CD4-positive, alpha-beta memory T cell (primary cell): ENCODE measurements at regions not wholly inside any gene's neighbourhood (a gene's known extent, or its start where the extent isn't known, plus 50 kb on each side); places are given as distances from the start of the nearest gene placed in this dataset.

Source experiments
- CTCF ChIA-PET: fragments of 350-600 bp; sonication (Branson Sonifier 250); formaldehyde crosslinking; loops from one replicate; lab custom pipeline; 2021; ENCODE audit warnings: inconsistent platforms; ENCODE audit not compliant: partially characterized antibody; lab: Charles Lee
- POLR2A ChIA-PET: fragments of 350-600 bp; sonication (Branson Sonifier 250); formaldehyde crosslinking; loops from one replicate; lab custom pipeline; 2021; ENCODE audit not compliant: partially characterized antibody; lab: Charles Lee
- DNase-seq, 5 donors: peaks; one replicate each; pipeline versions ENCODE4 v3.0.0 to v3.0.0-alpha.2; 2020 to 2022; ENCODE audit warnings: mixed read lengths in 1 of 5
- H3K27ac ChIP-seq: one replicate; pipeline ENCODE4 v1.7.0; 2013; ENCODE audit warnings: low read depth, low read length
- H3K27me3 ChIP-seq: 2 replicates; pipeline ENCODE4 v1.7.0; 2013; ENCODE audit warnings: mild to moderate bottlenecking, low read length, moderate library complexity; ENCODE audit not compliant: insufficient read depth
- H3K36me3 ChIP-seq: 2 replicates; pipeline ENCODE4 v1.7.0; 2013; ENCODE audit warnings: mild to moderate bottlenecking, low read length, moderate library complexity; ENCODE audit not compliant: insufficient read depth
- H3K4me1 ChIP-seq: 2 replicates; pipeline ENCODE4 v1.7.0; 2013; ENCODE audit warnings: mild to moderate bottlenecking, low read length, moderate library complexity; ENCODE audit not compliant: insufficient read depth
- H3K4me3 ChIP-seq, 2 donors: one replicate each; pipeline ENCODE4 v1.7.0; 2013; ENCODE audit warnings: low read length in 2 of 2, mild to moderate bottlenecking in 1 of 2
- H3K9me3 ChIP-seq, 2 donors: one replicate each; pipeline ENCODE4 v1.7.0; 2013; ENCODE audit warnings: low read length in 2 of 2, control low read depth in 1 of 2; ENCODE audit not compliant: control insufficient read depth in 1 of 2
- H3K27ac Mint-ChIP-seq, 7 donors: one replicate each; pipeline ENCODE4 v1.8.0; 2020 to 2021; ENCODE audit warnings: mixed read lengths in 7 of 7, mild to moderate bottlenecking in 6 of 7, inconsistent platforms in 3 of 7, moderate library complexity in 3 of 7
- H3K27me3 Mint-ChIP-seq, 2 donors: one replicate each; pipeline ENCODE4 v1.8.0; 2020 to 2021; ENCODE audit warnings: mixed read lengths in 2 of 2
- H3K36me3 Mint-ChIP-seq, 2 donors: one replicate each; pipeline ENCODE4 v1.8.0; 2020 to 2021; ENCODE audit warnings: mixed read lengths in 2 of 2, inconsistent platforms in 1 of 2, mild to moderate bottlenecking in 1 of 2
- H3K4me1 Mint-ChIP-seq, 4 donors: one replicate each; pipeline ENCODE4 v1.8.0; 2020 to 2021; ENCODE audit warnings: mixed read lengths in 4 of 4, mild to moderate bottlenecking in 1 of 4
- H3K4me3 Mint-ChIP-seq, 8 donors: one replicate each; pipeline ENCODE4 v1.8.0; 2020 to 2021; ENCODE audit warnings: mixed read lengths in 8 of 8, mild to moderate bottlenecking in 7 of 8, moderate library complexity in 6 of 8, inconsistent platforms in 3 of 8
- H3K9me3 Mint-ChIP-seq, 8 donors: one replicate each; pipeline ENCODE4 v1.8.0; 2020 to 2021; ENCODE audit warnings: mixed read lengths in 8 of 8, mild to moderate bottlenecking in 5 of 8, inconsistent platforms in 3 of 8, moderate library complexity in 1 of 8
- intact Hi-C: fragments of 100-400 bp; cut with micrococcal nuclease; formaldehyde crosslinking; loops from one replicate; pipeline ENCODE4 v1.15.1; 2023

GRCh38 chr3:171548917-171549316 lies 88.7 kb upstream of the TNIK start:
- Histone ChIP-seq H3K27me3 (no peaks in the 10 kb centered on the region), H3K36me3 (no peaks in the 10 kb centered on the region), H3K9me3 (no peaks in the 10 kb centered on the region), H3K4me3 (no peak overlapping the region), H3K27ac (no peak overlapping the region), H3K4me1 (peaks cover 5% of the 10 kb centered on the region)
- Mint-ChIP-seq H3K4me3 (no peak overlapping the region), H3K27me3 (peaks cover 0 to 2% of the 10 kb centered on the region in 2 donors), H3K9me3 (no peaks in the 10 kb centered on the region), H3K27ac (peak overlapping the region in 1 of 7 donors; percentile 11), H3K36me3 (no peaks in the 10 kb centered on the region), H3K4me1 (peaks cover 1 to 7% (median 5%) of the 10 kb centered on the region in 4 donors)
- POLR2A ChIA-PET = no interaction called here
- CTCF ChIA-PET = interaction anchor here (1.3 kb wide), 1 partner anchor 17 kb away, joined by 8 read pairs; no protein-coding TSS in a partner anchor
- DNase-seq = no peak
- intact Hi-C loops = no loop called here

DNA sequence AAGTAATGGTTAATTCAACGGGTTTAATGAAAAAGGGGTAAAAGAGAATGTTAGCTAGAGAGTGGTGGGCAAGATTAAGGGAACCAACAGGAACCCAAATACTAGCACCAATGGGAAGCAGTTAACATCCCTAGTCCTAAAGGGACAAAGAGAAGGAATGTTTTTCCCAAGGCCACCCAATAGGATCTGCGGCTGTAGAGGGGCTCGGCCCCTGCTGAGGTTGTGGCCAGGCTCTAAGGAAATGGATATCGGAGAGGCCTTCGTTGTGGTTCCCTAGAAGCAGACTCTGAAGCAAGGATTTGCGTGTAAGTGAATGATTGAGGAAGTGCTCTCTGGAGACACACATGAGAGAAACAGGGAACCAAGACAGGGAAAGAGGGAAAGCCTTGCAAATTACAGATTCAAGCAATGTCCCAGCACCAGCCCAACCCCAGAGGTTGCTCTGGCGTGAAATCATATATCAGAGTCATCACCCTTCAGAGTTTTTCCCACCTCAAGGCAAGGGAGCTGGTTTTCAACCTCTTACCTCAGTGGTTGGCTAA lies 83.6 kb upstream of the TNIK start:
- H3K4me1 Mint-ChIP-seq = peaks cover 1 to 7% (median 5%) of the 10 kb centered on the region in 4 donors
- CTCF ChIA-PET = interaction anchor here (1.5 to 1.9 kb wide), 2 partner anchors 10 to 22 kb away, joined by 3 to 8 read pairs; no protein-coding TSS in a partner anchor
- no peak overlapping the region for H3K27ac Mint-ChIP-seq
- peaks cover 0 to 2% of the 10 kb centered on the region in 2 donors for H3K27me3 Mint-ChIP-seq
- H3K4me1 ChIP-seq = peaks cover 5% of the 10 kb centered on the region
- H3K9me3 Mint-ChIP-seq = no peaks in the 10 kb centered on the region
- H3K36me3 ChIP-seq = no peaks in the 10 kb centered on the region
- H3K4me3 ChIP-seq = no peak overlapping the region
- no peaks in the 10 kb centered on the region for H3K36me3 Mint-ChIP-seq
- H3K27me3 ChIP-seq = no peaks in the 10 kb centered on the region
- DNase-seq = no peak
- POLR2A ChIA-PET = no interaction called here
- no peak overlapping the region for H3K4me3 Mint-ChIP-seq
- H3K9me3 ChIP-seq = no peaks in the 10 kb centered on the region
- intact Hi-C loops = no loop called here
- no peak overlapping the region for H3K27ac ChIP-seq

DNA sequence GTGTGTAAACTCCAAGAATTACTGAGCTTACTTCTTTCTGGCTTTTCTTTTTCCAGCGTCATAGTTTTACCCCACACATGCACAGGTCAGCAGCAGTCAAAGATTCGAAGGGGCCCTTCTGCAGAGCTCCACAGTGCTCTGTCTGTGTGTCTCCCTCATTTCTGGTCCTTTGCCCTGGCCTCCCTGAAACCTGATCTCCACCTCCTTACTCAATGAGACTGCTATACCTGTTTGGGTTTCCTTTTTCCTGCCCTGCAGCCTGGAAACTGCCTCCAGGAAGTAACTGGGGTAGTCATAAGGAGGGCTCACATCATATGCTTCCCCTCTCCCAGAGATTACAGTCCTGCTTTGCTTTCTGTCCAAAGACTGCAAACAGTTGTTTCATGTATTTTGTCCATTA lies 82.8 kb upstream of the TNIK start:
- Histone ChIP-seq H3K4me1 (peaks cover 5% of the 10 kb centered on the region), H3K9me3 (no peaks in the 10 kb centered on the region), H3K27me3 (no peaks in the 10 kb centered on the region), H3K36me3 (no peaks in the 10 kb centered on the region), H3K27ac (no peak overlapping the region), H3K4me3 (no peak overlapping the region)
- no peak overlapping the region for H3K4me3 Mint-ChIP-seq
- H3K27me3 Mint-ChIP-seq = peaks cover 0 to 2% of the 10 kb centered on the region in 2 donors
- no peak overlapping the region for H3K27ac Mint-ChIP-seq
- peaks cover 1 to 7% (median 5%) of the 10 kb centered on the region in 4 donors for H3K4me1 Mint-ChIP-seq
- no peaks in the 10 kb centered on the region for H3K9me3 Mint-ChIP-seq
- no peak for DNase-seq
- H3K36me3 Mint-ChIP-seq = no peaks in the 10 kb centered on the region
- ChIA-PET CTCF (interaction anchor here (1.1 to 1.9 kb wide), 3 partner anchors 10 to 231 kb away, joined by 3 to 8 read pairs (median 3); no protein-coding TSS in a partner anchor), POLR2A (no interaction called here)
- intact Hi-C loops = no loop called here

DNA sequence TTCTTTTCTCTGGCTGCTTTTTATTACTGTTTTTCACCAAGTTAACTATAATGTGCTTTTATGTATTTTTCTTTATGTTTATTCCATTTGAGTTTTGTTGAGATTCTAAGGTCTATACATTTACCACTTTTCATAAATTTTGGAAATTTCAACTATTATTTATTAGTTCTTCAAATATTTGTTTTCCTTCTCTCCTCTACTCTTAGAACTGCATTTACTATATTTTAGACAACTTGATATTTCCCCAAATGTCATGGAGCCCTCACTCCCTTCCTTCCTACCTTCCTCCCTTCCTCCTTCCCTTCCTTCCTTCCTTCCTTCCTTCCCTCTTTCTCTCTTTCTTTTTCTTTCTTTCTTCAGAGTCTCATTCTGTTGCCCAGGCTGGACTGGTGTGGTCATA lies 81.4 kb upstream of the TNIK start:
- no peak for DNase-seq
- Mint-ChIP-seq H3K27ac (no peak overlapping the region), H3K4me3 (no peak overlapping the region), H3K4me1 (peaks cover 1 to 7% (median 5%) of the 10 kb centered on the region in 4 donors), H3K36me3 (no peaks in the 10 kb centered on the region), H3K9me3 (peaks cover 0 to 2% (median 0%) of the 10 kb centered on the region in 8 donors), H3K27me3 (peaks cover 0 to 2% of the 10 kb centered on the region in 2 donors)
- Histone ChIP-seq H3K4me3 (no peak overlapping the region), H3K27me3 (no peaks in the 10 kb centered on the region), H3K4me1 (peaks cover 5% of the 10 kb centered on the region), H3K36me3 (no peaks in the 10 kb centered on the region), H3K9me3 (no peaks in the 10 kb centered on the region), H3K27ac (no peak overlapping the region)
- ChIA-PET POLR2A (no interaction called here), CTCF (no interaction called here)
- intact Hi-C loops = no loop called here

DNA sequence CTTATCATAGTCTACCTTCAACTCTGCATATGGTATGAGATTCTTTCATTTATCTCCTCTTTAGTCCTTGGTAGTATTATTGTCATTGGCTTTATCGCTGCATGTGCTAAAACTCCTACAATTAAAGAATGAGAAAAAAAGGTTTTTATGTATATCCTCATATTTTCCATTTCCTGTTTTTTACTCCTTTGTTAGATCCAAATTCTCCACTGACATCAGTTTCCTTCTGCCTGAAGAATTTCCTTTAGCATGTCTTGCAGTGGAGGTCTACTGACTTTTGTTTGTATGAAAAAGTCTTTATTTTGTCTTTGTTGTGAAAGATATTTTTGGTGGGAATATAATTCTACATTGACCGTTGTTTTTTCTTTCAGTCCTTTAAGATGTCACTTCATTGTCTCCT lies 81.0 kb upstream of the TNIK start:
- H3K27me3 Mint-ChIP-seq = peaks cover 0 to 2% of the 10 kb centered on the region in 2 donors
- ChIA-PET CTCF (interaction anchor here (1.4 kb wide), 1 partner anchor 354 kb away, joined by 3 read pairs; no protein-coding TSS in a partner anchor), POLR2A (no interaction called here)
- H3K4me3 Mint-ChIP-seq = no peak overlapping the region
- H3K9me3 Mint-ChIP-seq = peaks cover 0 to 2% (median 0%) of the 10 kb centered on the region in 8 donors
- no peaks in the 10 kb centered on the region for H3K27me3 ChIP-seq
- no peaks in the 10 kb centered on the region for H3K36me3 Mint-ChIP-seq
- H3K36me3 ChIP-seq = no peaks in the 10 kb centered on the region
- H3K4me1 Mint-ChIP-seq = peaks cover 1 to 7% (median 5%) of the 10 kb centered on the region in 4 donors
- H3K27ac Mint-ChIP-seq = no peak overlapping the region
- H3K4me3 ChIP-seq = no peak overlapping the region
- no peak for DNase-seq
- H3K4me1 ChIP-seq = peaks cover 5% of the 10 kb centered on the region
- no peaks in the 10 kb centered on the region for H3K9me3 ChIP-seq
- intact Hi-C loops = no loop called here
- H3K27ac ChIP-seq = no peak overlapping the region

DNA sequence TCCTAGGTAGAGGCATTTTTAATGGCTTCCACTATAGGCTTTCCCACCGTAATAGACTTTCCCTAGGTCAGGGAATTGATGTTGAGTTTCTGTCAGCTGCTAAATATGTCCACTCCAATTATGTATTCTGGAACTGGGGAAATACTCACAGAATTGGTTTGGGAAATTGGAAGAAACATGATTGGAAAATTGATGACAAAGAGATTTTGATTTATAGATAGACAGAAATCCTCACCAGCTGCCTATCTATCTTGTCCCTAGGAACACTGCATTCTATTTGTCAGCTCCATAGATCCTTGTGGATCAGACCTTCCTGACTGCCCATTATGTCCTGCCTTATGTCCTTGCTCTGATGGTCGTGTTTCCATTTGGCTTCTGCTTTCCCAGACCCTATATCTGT lies 75.6 kb upstream of the TNIK start:
- no peak overlapping the region for H3K4me3 Mint-ChIP-seq
- H3K27me3 Mint-ChIP-seq = no peaks in the 10 kb centered on the region
- intact Hi-C loops = no loop called here
- CTCF ChIA-PET = interaction anchor here (1.4 to 1.6 kb wide), 2 partner anchors 348 to 373 kb away, joined by 3 to 4 read pairs; no protein-coding TSS in a partner anchor
- POLR2A ChIA-PET = interaction anchor here (0.6 kb wide), 1 partner anchor 161 kb away, joined by 4 read pairs; no protein-coding TSS in a partner anchor
- no peak overlapping the region for H3K27ac ChIP-seq
- H3K4me1 ChIP-seq = no peaks in the 10 kb centered on the region
- no peaks in the 10 kb centered on the region for H3K36me3 ChIP-seq
- H3K4me3 ChIP-seq = no peak overlapping the region
- no peaks in the 10 kb centered on the region for H3K36me3 Mint-ChIP-seq
- no peak overlapping the region for H3K27ac Mint-ChIP-seq
- no peaks in the 10 kb centered on the region for H3K4me1 Mint-ChIP-seq
- DNase-seq = no peak
- peaks cover 0 to 2% (median 0%) of the 10 kb centered on the region in 8 donors for H3K9me3 Mint-ChIP-seq
- no peaks in the 10 kb centered on the region for H3K27me3 ChIP-seq
- H3K9me3 ChIP-seq = no peaks in the 10 kb centered on the region

- no peaks in the 10 kb centered on the region for H3K9me3 ChIP-seq
- no peaks in the 10 kb centered on the region for H3K4me1 Mint-ChIP-seq
- H3K4me3 Mint-ChIP-seq = no peak overlapping the region
- H3K4me1 ChIP-seq = no peaks in the 10 kb centered on the region
- DNase-seq = no peak
- peaks cover 0 to 2% (median 0%) of the 10 kb centered on the region in 8 donors for H3K9me3 Mint-ChIP-seq
- ChIA-PET POLR2A (no interaction called here), CTCF (interaction anchor here (1.4 to 1.6 kb wide), 2 partner anchors 347 to 372 kb away, joined by 3 to 4 read pairs; no protein-coding TSS in a partner anchor)
- H3K36me3 Mint-ChIP-seq = no peaks in the 10 kb centered on the region
- peaks cover 0 to 2% of the 10 kb centered on the region in 2 donors for H3K27me3 Mint-ChIP-seq
- H3K27ac ChIP-seq = no peak overlapping the region
- no peaks in the 10 kb centered on the region for H3K27me3 ChIP-seq
- no peak overlapping the region for H3K4me3 ChIP-seq
- no peaks in the 10 kb centered on the region for H3K36me3 ChIP-seq
- no peak overlapping the region for H3K27ac Mint-ChIP-seq
- intact Hi-C loops = no loop called here
These were observed 74.9 kb upstream of the TNIK start for GRCh38 chr3:171535133-171535532.
